ENCODE measurements at regions not wholly inside any gene's neighbourhood (a gene's known extent, or its start where the extent isn't known, plus 50 kb on each side); places are given as distances from the start of the nearest gene placed in this dataset.

- no peak for TF ChIP-seq CTCF (IDR thresholded peaks at IDR 0.05)
- no peak for TF ChIP-seq EP300 (IDR thresholded peaks at IDR 0.05)
- TF ChIP-seq POLR2A (IDR thresholded peaks at IDR 0.05) = no peak
Measured at GRCh38 chr4:111811661-111812060, 333.6 kb upstream of the FAM241A start.
